Uterus (tissue), 3 donors: ENCODE measurements at regions not wholly inside any gene's neighbourhood (a gene's known extent, or its start where the extent isn't known, plus 50 kb on each side); places are given as distances from the start of the nearest gene placed in this dataset.

Experiments
- DNase-seq, 2 donors: peaks; one replicate each; pipeline ENCODE4 v3.0.0-alpha.2; 2019 to 2020
- H3K27ac ChIP-seq, 2 donors: fragments of 200-600 bp; sonication (generic); 1 replicate in 1 of 2; 2 replicates in 1 of 2; pipeline ENCODE4 v1.5.1; 2016 to 2018
- H3K27me3 ChIP-seq, 2 donors: fragments of 200-600 bp; sonication (generic); one replicate each; pipeline ENCODE4 v1.5.1; 2018 to 2019; ENCODE audit warnings: control low read depth in 1 of 2
- H3K36me3 ChIP-seq, 2 donors: fragments of 200-600 bp; sonication (generic); one replicate each; pipeline ENCODE4 v1.5.1; 2019; ENCODE audit warnings: control low read depth in 1 of 2
- H3K4me1 ChIP-seq, 2 donors: fragments of 200-600 bp; sonication (generic); one replicate each; pipeline ENCODE4 v1.5.1; 2018 to 2019; ENCODE audit warnings: control low read depth in 1 of 2
- H3K4me3 ChIP-seq, 2 donors: fragments of 200-600 bp; sonication (generic); 1 replicate in 1 of 2; 2 replicates in 1 of 2; pipeline ENCODE4 v1.5.1; 2018 to 2019; ENCODE audit warnings: mild to moderate bottlenecking in 1 of 2
- H3K9me3 ChIP-seq, 2 donors: fragments of 200-600 bp; sonication (generic); one replicate each; pipeline ENCODE4 v1.5.1; 2019; ENCODE audit warnings: control low read depth in 1 of 2
- POLR2A ChIP-seq, 2 donors: fragments of 450-650 bp; IDR thresholded peaks; one replicate each; pipeline ENCODE4 v1.6.1; 2016; ENCODE audit warnings: antibody characterized with exemption in 2 of 2, mild to moderate bottlenecking in 1 of 2, moderate library complexity in 1 of 2
- intact Hi-C: fragments of 100-400 bp; cut with DNase I; formaldehyde crosslinking; loops from one replicate; pipeline ENCODE4 v1.15.1; 2023; ENCODE audit warnings: low total_unique reads
- TF ChIP-seq, protein P1 (sequence below), 4 experiments: fragments of 200-600 bp in 2 of 4; fragments of 450-650 bp in 2 of 4; sonication (generic) in 2 of 4; IDR thresholded peaks; one replicate each; pipeline ENCODE4 v1.5.1; 2016 to 2019; ENCODE audit warnings: antibody characterized with exemption in 4 of 4, mild to moderate bottlenecking in 2 of 4, moderate library complexity in 1 of 4
- donor health status: DM: yes; HTN: yes; CAD: no.

DNA sequence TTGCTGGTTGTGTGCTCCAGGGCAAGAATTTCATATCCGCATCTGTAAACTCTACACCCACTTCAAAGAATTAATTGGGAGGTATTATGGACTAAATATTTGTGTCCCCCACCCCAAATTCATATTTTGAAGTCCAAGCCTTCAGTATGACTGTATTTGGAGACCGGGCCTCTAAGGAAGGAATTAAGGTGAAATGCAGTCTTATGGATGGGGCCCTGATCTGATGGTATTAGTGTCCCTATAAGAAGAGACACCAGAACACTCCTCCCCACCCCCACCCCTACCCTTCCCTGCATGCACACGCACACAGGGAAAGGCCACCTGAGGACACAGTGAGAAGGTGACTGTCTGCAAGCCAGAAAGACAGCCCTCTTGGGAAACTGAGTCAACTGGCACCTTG lies 332.4 kb downstream of the RPS6KC1 start:
- Histone ChIP-seq H3K9me3 (no peaks in the 10 kb centered on the region), H3K27ac (no peak overlapping the region), H3K27me3 (no peaks in the 10 kb centered on the region), H3K36me3 (no peaks in the 10 kb centered on the region), H3K4me1 (no peaks in the 10 kb centered on the region), H3K4me3 (no peak overlapping the region)
- TF ChIP-seq POLR2A (IDR thresholded peaks at IDR 0.05) = no peak
- TF ChIP-seq, protein P1, sequence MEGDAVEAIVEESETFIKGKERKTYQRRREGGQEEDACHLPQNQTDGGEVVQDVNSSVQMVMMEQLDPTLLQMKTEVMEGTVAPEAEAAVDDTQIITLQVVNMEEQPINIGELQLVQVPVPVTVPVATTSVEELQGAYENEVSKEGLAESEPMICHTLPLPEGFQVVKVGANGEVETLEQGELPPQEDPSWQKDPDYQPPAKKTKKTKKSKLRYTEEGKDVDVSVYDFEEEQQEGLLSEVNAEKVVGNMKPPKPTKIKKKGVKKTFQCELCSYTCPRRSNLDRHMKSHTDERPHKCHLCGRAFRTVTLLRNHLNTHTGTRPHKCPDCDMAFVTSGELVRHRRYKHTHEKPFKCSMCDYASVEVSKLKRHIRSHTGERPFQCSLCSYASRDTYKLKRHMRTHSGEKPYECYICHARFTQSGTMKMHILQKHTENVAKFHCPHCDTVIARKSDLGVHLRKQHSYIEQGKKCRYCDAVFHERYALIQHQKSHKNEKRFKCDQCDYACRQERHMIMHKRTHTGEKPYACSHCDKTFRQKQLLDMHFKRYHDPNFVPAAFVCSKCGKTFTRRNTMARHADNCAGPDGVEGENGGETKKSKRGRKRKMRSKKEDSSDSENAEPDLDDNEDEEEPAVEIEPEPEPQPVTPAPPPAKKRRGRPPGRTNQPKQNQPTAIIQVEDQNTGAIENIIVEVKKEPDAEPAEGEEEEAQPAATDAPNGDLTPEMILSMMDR (IDR thresholded peaks at IDR 0.05) = no peak
- intact Hi-C loops = no loop called here
- no peak for DNase-seq

DNA sequence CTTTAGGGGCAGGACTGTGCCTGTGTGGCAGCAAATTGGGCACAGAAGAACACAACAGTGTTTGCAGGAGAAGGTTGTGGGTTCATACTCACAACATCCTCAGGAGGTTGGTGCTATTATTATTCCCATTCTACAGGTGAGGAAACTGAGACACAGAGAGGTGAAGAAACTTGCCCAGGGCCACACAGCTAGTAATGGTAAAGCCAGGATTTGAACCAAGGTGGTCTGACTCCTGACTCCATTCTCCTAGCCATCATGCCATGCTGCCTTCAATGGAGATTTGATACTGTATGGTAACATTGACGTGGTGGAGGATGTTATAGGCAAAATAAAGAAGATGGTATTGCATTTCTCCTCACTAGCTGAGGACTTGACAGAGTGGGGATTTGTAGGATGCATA lies 334.2 kb downstream of the RPS6KC1 start:
- no peak for TF ChIP-seq POLR2A (IDR thresholded peaks at IDR 0.05)
- TF ChIP-seq, protein P1 (IDR thresholded peaks at IDR 0.05) = no peak
- Histone ChIP-seq H3K36me3 (no peaks in the 10 kb centered on the region), H3K27ac (no peak overlapping the region), H3K4me3 (no peak overlapping the region), H3K9me3 (no peaks in the 10 kb centered on the region), H3K4me1 (no peaks in the 10 kb centered on the region), H3K27me3 (no peaks in the 10 kb centered on the region)
- intact Hi-C loops = no loop called here
- no peak for DNase-seq

DNA sequence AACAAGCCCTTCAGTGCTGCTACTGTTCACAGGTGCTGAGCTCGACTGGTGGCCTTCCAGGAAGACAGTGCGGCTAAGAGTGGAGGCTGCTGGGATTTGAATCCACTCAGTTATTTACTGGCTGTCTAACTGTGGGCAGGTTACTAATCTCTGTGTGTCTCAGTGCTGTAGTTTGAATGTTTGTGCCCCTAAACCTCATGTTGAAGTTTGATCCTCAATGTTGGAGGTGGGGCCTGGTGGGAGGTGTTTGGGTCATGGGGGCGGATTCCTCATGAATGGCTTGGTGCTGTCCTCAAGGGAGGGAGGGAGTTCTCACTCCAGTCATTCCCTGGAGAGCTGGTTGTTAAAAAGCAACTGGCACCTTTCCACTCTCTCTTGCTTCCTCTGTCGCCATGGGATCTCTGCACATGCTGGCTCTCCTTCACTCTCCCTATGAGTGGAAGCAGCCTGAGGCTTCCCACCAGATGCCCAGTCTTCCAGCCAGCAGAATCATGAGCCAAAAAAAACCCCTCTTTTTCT lies 334.8 kb downstream of the RPS6KC1 start:
- intact Hi-C loops = no loop called here

DNA sequence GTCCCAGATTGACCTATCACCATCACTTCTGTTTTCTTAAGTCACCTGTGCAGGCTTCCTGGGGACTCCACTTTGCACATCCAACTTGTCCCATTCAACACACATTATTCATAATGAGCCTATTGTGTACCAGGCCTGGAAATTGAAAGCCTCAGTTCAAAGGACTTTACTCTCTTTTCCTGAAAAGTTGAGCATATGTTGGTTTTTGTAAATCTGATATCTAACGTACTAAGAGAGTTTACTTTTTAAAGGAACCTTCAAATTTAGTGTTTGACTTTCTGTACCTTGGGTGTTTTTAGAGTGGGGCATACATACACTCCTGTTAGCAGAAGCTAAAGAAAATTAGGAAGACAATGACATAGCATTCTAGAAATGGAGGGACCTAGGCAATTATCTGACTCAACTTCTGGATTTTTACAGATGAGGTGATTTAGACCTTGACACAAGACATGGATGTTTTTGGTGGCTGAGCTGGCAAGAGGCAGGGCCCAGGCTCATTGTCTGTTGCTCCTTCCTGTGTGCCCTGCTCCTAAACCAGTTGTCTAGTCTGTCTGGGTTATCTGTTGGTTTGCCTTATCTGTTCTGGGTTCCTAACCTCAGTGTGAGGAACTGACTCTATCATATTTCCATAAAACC lies 336.5 kb downstream of the RPS6KC1 start:
- no peaks in the 10 kb centered on the region for H3K36me3 ChIP-seq
- H3K4me1 ChIP-seq = no peaks in the 10 kb centered on the region
- no peak for TF ChIP-seq POLR2A (IDR thresholded peaks at IDR 0.05)
- TF ChIP-seq, protein P1 (IDR thresholded peaks at IDR 0.05) = no peak
- no peak overlapping the region for H3K4me3 ChIP-seq
- intact Hi-C loops = no loop called here
- H3K9me3 ChIP-seq = no peaks in the 10 kb centered on the region
- no peak overlapping the region for H3K27ac ChIP-seq
- no peak for DNase-seq
- no peaks in the 10 kb centered on the region for H3K27me3 ChIP-seq

More for the DNA sequence above, 334.8 kb downstream of the RPS6KC1 start:
- Histone ChIP-seq H3K9me3 (no peaks in the 10 kb centered on the region), H3K27me3 (no peaks in the 10 kb centered on the region), H3K27ac (no peak overlapping the region), H3K36me3 (no peaks in the 10 kb centered on the region), H3K4me1 (no peaks in the 10 kb centered on the region), H3K4me3 (no peak overlapping the region)
- no peak for TF ChIP-seq POLR2A (IDR thresholded peaks at IDR 0.05)
- TF ChIP-seq, protein P1 (IDR thresholded peaks at IDR 0.05) = no peak
- DNase-seq = no peak

DNA sequence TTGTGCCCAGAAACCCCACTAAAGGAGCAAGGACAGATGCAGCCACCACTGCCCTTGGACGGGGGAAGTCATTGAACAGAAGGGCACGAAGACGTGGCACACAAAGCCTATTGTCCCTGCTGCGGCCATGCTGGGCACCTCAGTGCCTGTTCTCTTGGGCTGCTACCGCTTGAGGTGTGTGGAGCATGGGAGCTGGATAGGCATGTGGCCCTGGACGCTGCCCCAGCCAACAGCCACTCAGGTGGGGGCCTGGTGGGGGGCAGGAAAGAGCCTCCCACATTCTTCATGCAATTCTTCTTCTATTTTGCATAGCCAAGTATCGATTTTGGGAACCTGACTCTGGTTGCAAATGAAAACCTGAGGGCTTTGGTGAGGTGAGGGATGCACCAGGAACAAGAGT lies 337.2 kb downstream of the RPS6KC1 start:
- DNase-seq = no peak
- Histone ChIP-seq H3K27ac (no peak overlapping the region), H3K9me3 (no peaks in the 10 kb centered on the region), H3K36me3 (no peaks in the 10 kb centered on the region), H3K4me1 (no peaks in the 10 kb centered on the region), H3K27me3 (no peaks in the 10 kb centered on the region), H3K4me3 (no peak overlapping the region)
- intact Hi-C loops = no loop called here
- TF ChIP-seq, protein P1 (IDR thresholded peaks at IDR 0.05) = no peak
- no peak for TF ChIP-seq POLR2A (IDR thresholded peaks at IDR 0.05)
